ENCODE measurements at regions not wholly inside any gene's neighbourhood (a gene's known extent, or its start where the extent isn't known, plus 50 kb on each side); places are given as distances from the start of the nearest gene placed in this dataset.

DNA sequence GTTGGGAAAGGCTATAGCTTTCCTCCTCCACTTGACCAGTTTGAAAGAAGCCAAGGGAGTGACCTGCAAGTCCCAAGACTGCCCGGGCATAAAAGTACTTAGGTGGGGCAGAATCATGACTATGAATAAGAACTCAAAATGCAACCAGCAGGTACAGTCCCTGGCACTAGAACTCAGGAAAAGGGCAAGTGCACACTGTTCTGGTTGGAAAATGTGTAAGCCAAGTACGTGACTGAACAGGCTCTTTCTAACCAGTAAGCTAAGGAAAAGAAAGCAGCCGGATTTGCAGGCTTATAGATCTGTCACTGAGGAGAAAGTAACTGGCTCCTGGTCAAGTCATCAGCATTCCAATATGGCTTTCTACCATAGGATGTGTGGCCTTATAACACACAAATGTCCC is 101.2 kb upstream of the SLC4A7 start (continued):
- TF ChIP-seq, protein P1, sequence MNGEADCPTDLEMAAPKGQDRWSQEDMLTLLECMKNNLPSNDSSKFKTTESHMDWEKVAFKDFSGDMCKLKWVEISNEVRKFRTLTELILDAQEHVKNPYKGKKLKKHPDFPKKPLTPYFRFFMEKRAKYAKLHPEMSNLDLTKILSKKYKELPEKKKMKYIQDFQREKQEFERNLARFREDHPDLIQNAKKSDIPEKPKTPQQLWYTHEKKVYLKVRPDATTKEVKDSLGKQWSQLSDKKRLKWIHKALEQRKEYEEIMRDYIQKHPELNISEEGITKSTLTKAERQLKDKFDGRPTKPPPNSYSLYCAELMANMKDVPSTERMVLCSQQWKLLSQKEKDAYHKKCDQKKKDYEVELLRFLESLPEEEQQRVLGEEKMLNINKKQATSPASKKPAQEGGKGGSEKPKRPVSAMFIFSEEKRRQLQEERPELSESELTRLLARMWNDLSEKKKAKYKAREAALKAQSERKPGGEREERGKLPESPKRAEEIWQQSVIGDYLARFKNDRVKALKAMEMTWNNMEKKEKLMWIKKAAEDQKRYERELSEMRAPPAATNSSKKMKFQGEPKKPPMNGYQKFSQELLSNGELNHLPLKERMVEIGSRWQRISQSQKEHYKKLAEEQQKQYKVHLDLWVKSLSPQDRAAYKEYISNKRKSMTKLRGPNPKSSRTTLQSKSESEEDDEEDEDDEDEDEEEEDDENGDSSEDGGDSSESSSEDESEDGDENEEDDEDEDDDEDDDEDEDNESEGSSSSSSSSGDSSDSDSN (IDR thresholded peaks at IDR 0.05; ENCODE audit: borderline replicate concordance in 1 of 2, low read depth in 2 of 2, low read length in 2 of 2): no peak
- TF ChIP-seq, protein P2, sequence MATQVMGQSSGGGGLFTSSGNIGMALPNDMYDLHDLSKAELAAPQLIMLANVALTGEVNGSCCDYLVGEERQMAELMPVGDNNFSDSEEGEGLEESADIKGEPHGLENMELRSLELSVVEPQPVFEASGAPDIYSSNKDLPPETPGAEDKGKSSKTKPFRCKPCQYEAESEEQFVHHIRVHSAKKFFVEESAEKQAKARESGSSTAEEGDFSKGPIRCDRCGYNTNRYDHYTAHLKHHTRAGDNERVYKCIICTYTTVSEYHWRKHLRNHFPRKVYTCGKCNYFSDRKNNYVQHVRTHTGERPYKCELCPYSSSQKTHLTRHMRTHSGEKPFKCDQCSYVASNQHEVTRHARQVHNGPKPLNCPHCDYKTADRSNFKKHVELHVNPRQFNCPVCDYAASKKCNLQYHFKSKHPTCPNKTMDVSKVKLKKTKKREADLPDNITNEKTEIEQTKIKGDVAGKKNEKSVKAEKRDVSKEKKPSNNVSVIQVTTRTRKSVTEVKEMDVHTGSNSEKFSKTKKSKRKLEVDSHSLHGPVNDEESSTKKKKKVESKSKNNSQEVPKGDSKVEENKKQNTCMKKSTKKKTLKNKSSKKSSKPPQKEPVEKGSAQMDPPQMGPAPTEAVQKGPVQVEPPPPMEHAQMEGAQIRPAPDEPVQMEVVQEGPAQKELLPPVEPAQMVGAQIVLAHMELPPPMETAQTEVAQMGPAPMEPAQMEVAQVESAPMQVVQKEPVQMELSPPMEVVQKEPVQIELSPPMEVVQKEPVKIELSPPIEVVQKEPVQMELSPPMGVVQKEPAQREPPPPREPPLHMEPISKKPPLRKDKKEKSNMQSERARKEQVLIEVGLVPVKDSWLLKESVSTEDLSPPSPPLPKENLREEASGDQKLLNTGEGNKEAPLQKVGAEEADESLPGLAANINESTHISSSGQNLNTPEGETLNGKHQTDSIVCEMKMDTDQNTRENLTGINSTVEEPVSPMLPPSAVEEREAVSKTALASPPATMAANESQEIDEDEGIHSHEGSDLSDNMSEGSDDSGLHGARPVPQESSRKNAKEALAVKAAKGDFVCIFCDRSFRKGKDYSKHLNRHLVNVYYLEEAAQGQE (IDR thresholded peaks at IDR 0.05; ENCODE audit: borderline replicate concordance): no peak
- TF ChIP-seq, protein P2 (CRISPR knock-in tag; IDR thresholded peaks at IDR 0.05; ENCODE audit: low read depth): no peak
- no peak for TF ChIP-seq PTTG1 (tag; IDR thresholded peaks at IDR 0.05; ENCODE audit: low read depth)
- TF ChIP-seq DACH1 (IDR thresholded peaks at IDR 0.05; ENCODE audit: partially characterized antibody): no peak
- no peak for TF ChIP-seq EWSR1 (IDR thresholded peaks at IDR 0.05; ENCODE audit: borderline replicate concordance, low read depth, partially characterized antibody)
- TF ChIP-seq ZSCAN29 (IDR thresholded peaks at IDR 0.05): no peak
- TF ChIP-seq, protein P3, sequence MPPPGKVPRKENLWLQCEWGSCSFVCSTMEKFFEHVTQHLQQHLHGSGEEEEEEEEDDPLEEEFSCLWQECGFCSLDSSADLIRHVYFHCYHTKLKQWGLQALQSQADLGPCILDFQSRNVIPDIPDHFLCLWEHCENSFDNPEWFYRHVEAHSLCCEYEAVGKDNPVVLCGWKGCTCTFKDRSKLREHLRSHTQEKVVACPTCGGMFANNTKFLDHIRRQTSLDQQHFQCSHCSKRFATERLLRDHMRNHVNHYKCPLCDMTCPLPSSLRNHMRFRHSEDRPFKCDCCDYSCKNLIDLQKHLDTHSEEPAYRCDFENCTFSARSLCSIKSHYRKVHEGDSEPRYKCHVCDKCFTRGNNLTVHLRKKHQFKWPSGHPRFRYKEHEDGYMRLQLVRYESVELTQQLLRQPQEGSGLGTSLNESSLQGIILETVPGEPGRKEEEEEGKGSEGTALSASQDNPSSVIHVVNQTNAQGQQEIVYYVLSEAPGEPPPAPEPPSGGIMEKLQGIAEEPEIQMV (tag; conservative IDR thresholded peaks at IDR 0.05; ENCODE audit: low read depth): no peak
- no peak for TF ChIP-seq YY1 (IDR thresholded peaks at IDR 0.05; ENCODE audit: borderline replicate concordance in 1 of 3, control insufficient read depth in 1 of 3, extremely low read depth in 1 of 3, insufficient read depth in 3 of 3, insufficient read length in 1 of 3, insufficient replicate concordance in 2 of 3, low read depth in 1 of 3, low read length in 2 of 3)
- TF ChIP-seq, protein P4, sequence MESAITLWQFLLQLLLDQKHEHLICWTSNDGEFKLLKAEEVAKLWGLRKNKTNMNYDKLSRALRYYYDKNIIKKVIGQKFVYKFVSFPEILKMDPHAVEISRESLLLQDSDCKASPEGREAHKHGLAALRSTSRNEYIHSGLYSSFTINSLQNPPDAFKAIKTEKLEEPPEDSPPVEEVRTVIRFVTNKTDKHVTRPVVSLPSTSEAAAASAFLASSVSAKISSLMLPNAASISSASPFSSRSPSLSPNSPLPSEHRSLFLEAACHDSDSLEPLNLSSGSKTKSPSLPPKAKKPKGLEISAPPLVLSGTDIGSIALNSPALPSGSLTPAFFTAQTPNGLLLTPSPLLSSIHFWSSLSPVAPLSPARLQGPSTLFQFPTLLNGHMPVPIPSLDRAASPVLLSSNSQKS (CRISPR knock-in tag; IDR thresholded peaks at IDR 0.05): no peak
- no peak for TF ChIP-seq MIER1 (IDR thresholded peaks at IDR 0.05; ENCODE audit: low read depth)
- TF ChIP-seq RBBP5 (IDR thresholded peaks at IDR 0.05; ENCODE audit: borderline replicate concordance, insufficient read depth, low read length, poor library complexity, severe bottlenecking): no peak
- no peak for TF ChIP-seq ZBTB1 (CRISPR knock-in tag; IDR thresholded peaks at IDR 0.05; ENCODE audit: borderline replicate concordance, low read depth)
- TF ChIP-seq BRD9 (IDR thresholded peaks at IDR 0.05; ENCODE audit: low read depth, partially characterized antibody): no peak
- no peak for TF ChIP-seq DIDO1 (tag; IDR thresholded peaks at IDR 0.05; ENCODE audit: low read depth)
